Umbilical cord (tissue), 1 donor: ENCODE measurements at regions not wholly inside any gene's neighbourhood (a gene's known extent, or its start where the extent isn't known, plus 50 kb on each side); places are given as distances from the start of the nearest gene placed in this dataset.
"Not testable (repeated sequence)": the region's sequence is repeated elsewhere in the genome, so short reads cannot be mapped to it uniquely, and the experiment has no call there.

Source experiments
- DNase-seq: peaks from one replicate; pipeline ENCODE4 v3.0.0-alpha.2; 2015; ENCODE audit warnings: low spot score

DNA sequence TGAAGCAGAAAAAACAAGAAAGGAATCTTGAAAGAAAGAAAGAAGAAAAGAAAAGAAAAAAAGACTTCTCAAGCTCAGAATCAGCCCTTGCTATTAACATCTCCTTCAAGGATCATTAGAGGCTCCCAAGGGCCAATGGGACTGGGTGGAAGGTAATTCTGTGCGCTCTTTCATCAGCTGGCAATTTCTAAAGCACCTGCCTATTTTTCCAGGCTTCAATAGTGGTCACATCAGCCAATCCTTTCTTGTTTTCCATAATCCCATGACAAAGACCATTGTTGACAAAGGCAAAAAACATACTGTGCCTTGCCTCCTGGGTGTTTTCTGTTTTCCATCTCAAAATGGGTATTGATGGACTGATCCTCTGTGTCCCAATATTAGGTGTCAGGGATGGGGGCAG, 88.2 kb upstream of the TSC22D1 start:
- DNase-seq = no peak

DNA sequence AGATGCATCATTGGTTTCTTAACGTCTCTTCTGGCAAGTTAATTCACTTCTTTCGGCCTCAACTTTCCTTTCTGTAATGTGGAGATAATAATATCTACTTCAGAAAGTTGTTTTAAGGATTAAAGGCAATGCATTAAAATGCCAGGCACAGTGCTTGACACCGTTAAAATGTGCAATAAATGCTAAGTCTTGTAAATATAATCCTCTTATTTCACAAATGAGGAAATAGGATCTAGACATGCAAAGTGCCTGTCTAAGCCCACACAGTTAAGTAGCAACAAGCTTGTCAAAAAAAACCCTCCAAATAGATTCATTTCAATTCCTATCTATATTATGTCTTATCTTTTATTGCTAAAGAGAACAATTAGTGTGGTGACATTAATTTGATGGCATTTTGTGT, 86.4 kb upstream of the TSC22D1 start:
- no peak for DNase-seq

DNA sequence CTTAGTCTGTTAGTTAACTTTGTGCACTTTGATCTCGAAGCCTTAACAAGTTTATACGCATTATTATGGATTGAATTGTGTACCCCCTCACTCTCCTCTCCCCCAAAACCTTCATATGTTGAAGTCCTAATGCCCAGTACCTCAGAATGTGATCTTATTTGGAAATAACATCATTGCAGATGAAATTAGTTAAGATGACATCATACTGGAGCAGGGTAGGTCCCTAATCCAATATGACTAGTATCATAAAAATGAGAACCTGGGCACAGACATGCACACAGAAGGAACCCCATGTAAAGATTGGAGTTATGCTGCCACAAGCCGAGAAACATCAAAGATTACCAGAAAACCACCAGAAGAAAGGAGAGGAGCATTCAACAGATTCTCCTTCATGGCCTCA, 85.8 kb upstream of the TSC22D1 start:
- DNase-seq = no peak

DNA sequence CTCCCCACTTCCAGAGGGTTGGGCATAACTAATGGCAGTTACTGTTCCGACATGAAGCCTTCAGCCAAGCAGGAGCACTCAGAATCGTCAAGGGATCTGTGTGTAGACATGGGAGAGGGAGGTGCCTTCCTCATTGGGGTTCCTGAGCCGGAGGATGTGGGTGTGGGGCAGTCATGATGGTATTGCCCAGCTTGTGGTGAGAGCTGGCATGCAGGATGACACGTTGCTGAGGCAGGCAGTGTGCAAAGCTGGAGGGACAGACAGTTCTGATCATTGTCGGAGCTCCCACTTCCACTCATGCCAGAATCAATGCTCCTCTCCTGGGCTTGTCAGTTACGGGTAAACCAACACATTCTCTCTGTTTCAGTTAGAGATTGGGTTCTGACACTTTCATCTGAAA, 83.9 kb upstream of the TSC22D1 start:
- DNase-seq = no peak

DNA sequence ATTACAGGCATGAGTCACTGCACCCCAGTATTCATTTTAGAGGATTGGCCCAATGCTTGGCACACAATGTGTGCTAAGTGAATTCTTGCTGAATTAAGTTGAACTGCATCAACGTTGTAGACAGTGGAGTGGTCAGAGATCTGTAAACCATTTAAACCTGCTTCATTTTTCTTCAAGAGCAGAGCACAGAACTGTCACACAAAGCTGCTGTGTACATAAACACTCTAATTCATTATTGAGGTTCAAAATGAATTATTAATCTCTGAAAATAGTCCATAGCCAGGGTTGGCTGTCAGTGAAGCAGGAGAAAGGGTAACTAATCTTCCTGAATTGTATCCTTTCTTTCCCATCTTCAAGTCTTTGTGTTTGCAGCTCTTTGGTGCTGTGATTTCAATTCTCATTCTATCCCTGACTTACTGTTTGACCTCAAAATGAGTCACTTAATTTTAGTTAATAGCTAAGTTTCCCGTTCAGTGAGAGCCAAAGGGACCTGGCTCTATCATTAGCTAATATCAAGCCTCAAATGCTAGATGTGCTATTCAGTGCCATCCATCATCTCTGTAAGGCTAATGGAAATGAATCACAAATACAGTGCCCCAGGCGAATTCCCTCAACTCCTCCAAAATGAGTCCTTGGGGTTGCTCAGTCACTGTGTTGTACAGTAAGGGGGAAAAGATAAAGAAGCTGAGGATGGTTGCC, 77.0 kb upstream of the TSC22D1 start:
- no peak for DNase-seq

DNA sequence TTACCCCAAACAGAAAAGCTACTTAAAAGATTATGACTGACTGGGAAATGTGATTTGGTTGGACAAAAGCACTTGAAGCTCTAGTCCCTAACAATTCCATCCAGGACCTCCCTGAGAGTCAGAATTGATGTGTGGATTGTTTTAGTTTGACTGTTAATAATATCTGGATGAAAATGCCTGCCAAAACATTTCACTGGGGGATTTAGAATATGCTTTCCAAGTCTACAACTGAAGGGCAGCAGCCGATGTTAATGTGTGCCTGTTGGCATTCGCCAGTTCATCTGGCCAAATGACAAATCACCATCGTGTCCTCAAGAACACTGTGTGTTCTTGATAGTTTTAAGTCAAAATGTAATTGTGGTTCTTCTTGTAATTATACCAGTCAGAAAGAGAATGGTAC, 76.0 kb upstream of the TSC22D1 start:
- DNase-seq = no peak

DNA sequence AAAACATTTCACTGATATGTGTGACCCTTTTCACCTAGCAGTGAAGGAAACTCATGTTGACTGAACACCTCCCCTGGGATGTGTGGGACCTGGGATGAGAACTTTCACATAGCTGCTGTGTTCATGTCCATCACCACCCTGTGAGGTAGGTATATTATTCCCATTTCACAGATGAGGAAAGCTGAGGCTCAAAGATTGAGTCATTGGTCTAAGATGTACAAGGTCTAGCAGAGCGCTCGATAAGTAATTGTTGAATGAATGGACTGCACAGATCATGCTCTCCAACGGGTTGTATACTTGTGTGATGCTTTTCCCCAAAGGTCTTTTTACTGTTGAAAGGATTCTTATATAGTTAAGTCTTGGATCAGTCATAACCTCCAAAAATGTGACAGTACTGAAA, 75.6 kb upstream of the TSC22D1 start:
- DNase-seq = no peak

DNA sequence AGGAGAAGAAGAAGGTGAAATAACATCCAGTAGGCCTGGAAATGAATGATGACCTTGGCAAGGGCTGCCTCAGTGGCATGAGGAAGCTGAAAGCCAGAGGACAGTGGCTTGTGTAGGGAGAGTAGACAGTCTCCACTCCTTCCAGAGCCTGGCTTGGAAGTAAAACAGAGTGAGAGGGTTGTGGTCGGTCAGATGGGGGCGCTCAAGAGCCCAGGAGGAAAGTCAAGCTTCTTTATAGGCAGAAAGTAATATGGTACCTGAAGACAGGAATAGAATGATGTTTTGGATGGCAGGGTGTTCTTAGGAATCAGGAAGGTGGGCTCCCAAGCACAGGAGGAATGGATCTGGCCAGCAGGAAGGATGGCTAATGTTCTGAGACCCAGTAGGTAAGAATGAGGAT, 75.1 kb upstream of the TSC22D1 start:
- DNase-seq = no peak

DNA sequence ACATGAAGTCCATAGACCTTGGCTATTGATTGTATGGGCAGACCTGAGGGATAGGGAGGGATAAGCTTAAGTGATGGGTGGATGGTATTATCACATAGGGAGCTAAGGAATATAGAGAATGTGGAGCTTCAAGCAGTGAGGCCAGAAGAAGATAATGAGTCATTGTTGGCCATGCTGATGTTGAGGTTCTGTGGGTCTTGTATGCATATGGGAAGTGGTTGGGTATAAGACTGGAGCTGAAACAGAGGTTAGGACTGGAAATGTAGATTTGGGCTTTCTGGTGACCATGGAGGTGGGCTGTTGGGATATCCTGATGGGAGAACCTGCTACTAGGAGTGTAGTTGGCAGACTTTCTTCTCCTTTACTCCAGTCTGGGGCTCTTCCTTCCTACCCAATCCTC, 73.7 kb upstream of the TSC22D1 start:
- no peak for DNase-seq

DNA sequence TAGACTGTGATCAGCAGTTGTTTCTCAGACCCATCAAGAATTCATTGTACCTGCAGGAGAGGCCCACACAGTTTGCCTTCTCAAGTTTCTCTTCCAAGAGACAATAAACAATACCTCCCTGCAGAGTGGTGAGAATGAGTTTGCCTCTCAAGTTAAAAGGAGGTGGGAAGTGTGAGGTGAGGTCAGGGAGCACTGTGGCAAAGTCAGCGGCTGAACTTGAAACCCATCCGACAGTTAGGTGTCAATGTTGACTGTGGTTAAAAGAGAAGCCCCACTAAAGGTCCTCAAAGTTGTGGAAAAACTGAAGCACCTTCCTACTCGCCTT, 72.9 kb upstream of the TSC22D1 start:
- DNase-seq = no peak

DNA sequence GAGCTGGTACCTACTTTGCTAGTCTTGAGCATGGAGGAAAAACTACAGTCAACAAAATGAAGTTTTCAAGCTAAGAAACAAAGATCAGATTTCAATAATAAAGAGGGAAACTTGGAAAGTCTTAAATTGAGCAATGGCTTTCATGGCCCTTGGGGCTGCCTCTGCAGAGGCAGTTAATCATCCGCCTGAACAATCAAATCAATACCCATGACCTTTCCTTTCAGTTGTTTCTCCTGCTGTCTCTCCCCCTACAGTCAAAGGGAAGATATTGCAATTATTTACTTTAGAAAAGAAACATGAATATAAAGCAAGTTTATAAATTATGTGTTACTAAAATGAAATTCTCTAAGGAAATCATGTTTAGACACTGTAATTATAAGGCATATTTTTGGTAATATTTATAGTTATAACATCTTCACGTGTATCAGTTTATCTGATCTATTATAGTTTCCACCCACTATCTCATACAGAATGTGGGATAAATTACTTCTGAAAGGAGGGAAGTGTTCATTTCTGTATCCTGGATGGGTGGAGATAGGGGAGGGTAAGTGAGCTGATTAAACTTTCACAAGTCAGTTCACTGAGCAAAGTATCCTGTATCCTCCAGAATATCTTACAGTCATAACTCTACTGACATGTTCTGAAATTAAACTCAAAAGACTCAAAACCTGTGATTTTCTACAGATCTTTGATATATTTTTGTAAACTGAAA, 72.4 kb upstream of the TSC22D1 start:
- no peak for DNase-seq

DNA sequence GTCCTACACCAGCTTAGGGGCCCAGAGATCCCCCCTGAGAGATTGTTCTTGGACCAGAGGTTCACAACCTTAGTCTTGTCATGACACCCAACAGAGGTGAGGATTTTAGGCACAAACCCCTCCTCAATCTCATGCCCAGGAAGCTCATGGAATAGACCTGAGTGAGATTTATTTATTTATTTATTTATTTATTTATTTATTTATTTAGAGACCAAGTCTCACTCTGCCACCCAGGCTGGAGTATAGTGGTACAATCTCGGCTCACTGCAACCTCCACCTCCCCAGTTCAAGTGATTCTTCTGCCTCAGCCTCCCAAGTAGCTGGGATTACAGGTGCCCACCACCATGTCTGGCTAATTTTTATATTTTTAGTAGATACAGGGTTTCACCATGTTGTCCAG, 71.4 kb upstream of the TSC22D1 start:
- DNase-seq = not testable (repeated sequence)

DNA sequence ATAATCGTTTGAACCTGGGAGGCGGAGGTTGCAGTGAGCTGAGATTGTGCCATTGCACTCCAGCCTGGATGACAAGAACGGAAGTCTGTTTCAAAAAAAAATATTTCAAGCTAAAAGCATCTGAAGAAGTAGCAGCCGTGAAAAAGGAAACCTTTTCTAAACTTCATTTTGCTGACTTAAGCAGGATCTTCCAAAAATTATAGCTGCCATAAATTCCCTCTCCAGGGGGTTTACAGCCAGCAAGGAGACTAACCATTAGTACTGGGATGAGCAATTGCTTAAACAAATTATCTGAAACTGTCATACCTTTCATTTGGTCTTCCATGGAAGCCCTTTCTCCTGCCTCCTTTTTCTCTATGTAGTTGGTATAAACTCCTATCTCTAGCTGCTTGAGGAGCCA, 69.9 kb upstream of the TSC22D1 start:
- DNase-seq = no peak

DNA sequence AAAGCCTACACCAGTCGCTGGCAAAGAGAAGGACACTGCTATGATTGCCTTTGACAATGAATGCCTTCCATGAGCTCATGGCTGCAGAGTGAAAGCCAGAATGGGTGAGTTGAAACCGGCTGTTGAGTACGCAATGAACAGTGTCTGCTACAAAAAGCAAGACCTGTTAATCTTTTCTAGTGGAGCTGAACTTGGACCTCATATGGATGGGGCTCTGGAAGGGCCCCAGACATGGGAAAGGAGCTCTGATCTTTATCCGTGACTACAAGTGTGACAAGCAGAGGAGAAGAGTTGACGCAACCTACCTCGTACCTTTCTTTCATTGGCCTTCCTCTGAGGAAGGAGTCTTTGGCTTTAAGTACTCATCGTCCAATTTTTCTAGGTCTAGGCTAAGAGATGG, 67.1 kb upstream of the TSC22D1 start:
- DNase-seq = no peak

DNA sequence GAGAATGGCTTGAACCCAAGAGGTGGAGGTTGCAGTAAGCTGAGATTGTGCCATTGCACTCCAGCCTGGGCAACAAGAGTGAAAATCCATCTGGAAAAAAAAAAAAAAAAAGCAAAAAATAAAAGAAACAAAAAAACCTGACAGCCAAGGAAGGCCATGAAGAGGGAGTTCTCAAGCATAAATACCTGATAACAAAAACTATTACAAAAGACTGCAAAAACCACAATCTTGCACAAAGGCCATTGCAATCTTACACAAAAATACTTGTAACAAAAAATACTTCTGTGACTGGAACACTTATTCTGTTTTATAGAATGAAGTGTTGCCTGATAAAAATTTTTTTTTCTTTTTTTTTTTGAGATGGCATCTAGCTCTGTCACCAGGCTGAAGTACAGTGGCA, 61.5 kb upstream of the TSC22D1 start:
- DNase-seq = no peak

DNA sequence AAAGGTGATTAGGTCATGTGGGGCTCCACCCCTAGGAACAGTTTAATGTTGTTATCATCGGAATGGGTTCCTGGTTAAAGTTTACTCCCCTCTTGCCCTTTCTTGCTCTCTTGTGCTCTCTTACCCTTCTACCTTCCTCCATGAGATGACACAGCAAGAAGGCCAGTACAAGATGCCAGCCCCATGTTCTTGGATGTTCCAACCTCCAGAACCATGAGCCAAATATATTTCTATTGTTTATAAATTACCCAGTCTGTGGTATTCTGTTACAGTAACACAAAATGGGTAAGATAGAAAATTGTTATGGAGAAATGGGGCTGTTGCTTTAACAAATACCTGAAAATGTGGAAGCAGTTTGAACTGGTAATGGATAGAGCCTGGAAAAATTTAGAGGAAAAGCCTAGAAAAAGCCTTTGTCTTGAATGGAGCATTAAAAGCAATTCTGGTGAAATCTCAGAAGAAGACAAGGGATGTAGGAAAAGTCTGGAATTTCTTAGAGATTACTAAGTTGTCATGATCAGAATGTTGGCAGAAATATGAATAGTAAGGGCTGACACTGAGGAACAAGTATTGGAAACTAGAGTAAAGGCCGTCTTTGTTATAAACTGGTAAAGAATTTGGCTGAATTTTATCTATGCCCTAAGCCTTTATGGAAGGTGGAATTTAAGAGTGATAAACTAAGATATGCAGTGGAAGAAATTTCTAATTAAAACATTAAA, 53.5 kb upstream of the TSC22D1 start:
- peak; percentile 65 for DNase-seq

DNA sequence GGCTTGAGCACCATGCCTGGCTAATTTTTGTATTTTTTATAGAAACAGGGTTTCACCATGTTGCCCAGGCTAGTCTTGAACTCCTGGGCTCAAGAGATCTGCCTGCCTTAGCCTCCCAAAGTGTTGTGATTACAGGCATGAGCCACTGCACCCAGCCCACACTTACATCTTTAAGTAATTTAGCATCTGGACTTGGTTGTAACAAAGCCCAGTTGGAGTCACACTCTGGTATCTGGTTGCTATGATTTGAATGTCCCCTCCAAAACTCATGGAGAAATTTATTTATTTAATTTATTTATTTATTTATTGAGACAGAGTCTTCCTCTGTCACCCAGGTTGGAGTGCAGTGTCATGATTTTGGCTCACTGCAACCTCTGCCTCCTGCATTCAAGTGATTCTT, 52.7 kb upstream of the TSC22D1 start:
- not testable (repeated sequence) for DNase-seq

DNA sequence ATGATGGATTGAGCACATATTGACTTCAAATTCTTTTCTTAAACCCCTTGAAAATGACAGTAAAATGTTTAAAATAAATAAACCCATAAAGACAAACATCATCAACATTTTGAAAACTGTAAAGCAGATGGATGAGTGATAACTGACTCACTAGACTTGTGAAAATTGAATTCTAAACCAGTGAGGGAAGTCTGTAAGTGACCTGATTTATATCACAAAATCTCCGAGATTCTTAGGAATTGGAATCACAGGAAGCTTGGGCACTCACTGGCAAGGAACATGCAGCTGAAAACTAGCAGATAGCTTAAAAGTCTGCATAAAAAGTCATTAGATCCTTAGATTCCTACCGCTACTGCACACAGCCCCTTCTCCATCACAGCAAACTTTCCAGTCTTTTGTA, 51.3 kb upstream of the TSC22D1 start:
- DNase-seq = no peak

DNA sequence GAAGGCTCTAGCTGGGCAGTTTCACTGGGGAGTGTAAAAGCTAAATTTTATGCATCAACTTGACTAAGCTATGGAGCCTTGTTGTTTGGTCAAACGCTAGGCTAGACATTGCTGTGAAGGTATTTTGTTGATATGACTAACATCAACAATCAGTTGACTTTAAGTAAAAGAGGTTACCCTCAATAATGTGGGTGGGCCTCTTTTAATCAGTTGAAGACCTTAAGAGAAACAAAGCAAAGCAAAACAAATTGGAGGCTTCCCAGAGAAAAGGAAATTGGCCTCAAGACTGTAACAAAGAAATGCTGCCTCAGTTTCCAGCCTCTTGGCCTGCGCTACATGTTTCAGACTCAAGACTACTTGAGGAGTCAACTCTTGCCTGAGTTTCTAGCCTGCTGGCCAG, 50.0 kb upstream of the TSC22D1 start:
- DNase-seq = no peak
